HUES48 (cell line): ENCODE measurements at regions not wholly inside any gene's neighbourhood (a gene's known extent, or its start where the extent isn't known, plus 50 kb on each side); places are given as distances from the start of the nearest gene placed in this dataset.
A peak's percentile ranks its signal among the peaks of the same experiment; 100 is the strongest.

Experiments used
- H3K27ac ChIP-seq: one replicate; pipeline ENCODE4 v1.7.0; 2013; ENCODE audit warnings: low read depth, low read length, inconsistent platforms
- H3K27me3 ChIP-seq: 2 replicates; pipeline ENCODE4 v1.6.1; 2013; ENCODE audit warnings: mild to moderate bottlenecking, low read length; ENCODE audit not compliant: control insufficient read depth, insufficient read depth
- H3K36me3 ChIP-seq: 2 replicates; pipeline ENCODE4 v1.6.1; 2013; ENCODE audit warnings: low read length; ENCODE audit not compliant: control insufficient read depth, insufficient read depth
- H3K4me1 ChIP-seq: 2 replicates; pipeline ENCODE4 v1.6.1; 2013; ENCODE audit warnings: mild to moderate bottlenecking, low read length; ENCODE audit not compliant: control insufficient read depth, insufficient read depth
- H3K4me3 ChIP-seq: 2 replicates; pipeline ENCODE4 v1.5.1; 2013; ENCODE audit warnings: mild to moderate bottlenecking, low read depth, low read length
- H3K9ac ChIP-seq: 2 replicates; pipeline ENCODE4 v1.6.1; 2013; ENCODE audit warnings: mild to moderate bottlenecking, low read depth, low read length, moderate library complexity
- H3K9me3 ChIP-seq: 2 replicates; pipeline ENCODE4 v1.6.1; 2013; ENCODE audit warnings: low read length; ENCODE audit not compliant: control insufficient read depth, insufficient read depth

DNA sequence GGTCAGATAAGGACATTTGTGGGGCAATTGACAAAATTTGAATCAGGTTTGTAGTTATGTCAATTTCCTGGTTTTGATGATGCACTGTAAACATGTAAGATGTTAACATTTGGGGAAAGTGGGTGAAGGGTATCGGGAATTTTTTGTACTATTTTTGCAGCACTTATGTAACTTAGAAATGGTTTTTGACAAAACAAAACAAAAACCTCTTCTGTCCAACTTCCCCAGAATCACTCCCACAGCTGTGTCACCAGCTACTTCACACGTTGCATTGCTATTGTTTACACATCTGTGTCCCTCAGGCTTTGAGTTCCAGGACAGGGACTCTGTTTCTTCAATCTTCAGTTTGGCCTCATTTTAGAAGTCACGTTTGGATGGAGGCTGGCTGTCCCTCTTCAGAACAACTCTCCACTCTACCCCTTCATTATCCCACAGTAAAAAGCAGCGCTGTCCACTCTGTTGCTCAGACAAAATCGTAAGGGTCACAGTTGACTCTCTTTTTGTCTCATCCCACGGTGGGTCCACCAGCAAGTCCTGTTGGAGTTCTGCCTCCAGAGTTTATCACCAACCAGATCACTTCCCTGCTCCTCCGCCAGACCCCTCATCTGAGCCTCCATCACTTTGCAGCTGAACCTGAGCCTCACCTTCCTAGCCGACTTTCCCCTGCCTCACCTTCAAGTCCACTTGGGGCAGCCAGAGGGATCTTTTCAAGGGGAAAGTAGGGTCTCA is 63.2 kb downstream of the NENF start:
- Histone ChIP-seq H3K9me3 (no peaks in the 10 kb centered on the region), H3K27ac (no peak overlapping the region), H3K36me3 (no peaks in the 10 kb centered on the region), H3K9ac (no peak overlapping the region), H3K4me3 (no peak overlapping the region), H3K4me1 (no peaks in the 10 kb centered on the region), H3K27me3 (no peaks in the 10 kb centered on the region)

DNA sequence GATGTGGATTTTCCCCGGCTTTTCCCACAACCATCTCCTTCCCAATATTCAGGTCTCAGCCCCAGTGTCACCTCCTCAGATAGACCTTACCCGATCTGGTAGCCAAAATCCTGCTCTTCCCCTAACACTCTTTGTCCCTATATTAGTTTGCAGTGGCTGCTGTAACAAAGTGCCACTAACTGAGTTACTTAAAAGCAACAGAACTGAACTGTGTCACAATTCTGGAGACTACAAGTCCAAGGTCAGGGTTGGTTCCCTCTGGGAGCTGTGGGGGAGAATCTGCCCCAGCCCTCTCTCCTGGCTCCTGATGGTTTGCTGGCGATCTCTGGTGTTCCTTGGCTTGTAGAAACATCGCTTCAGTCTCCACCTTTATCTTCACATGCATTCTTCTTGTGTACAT is 64.0 kb downstream of the NENF start:
- no peak overlapping the region for H3K27ac ChIP-seq
- no peaks in the 10 kb centered on the region for H3K36me3 ChIP-seq
- no peaks in the 10 kb centered on the region for H3K9me3 ChIP-seq
- no peak overlapping the region for H3K4me3 ChIP-seq
- H3K27me3 ChIP-seq, result no peaks in the 10 kb centered on the region
- no peaks in the 10 kb centered on the region for H3K4me1 ChIP-seq
- no peak overlapping the region for H3K9ac ChIP-seq

DNA sequence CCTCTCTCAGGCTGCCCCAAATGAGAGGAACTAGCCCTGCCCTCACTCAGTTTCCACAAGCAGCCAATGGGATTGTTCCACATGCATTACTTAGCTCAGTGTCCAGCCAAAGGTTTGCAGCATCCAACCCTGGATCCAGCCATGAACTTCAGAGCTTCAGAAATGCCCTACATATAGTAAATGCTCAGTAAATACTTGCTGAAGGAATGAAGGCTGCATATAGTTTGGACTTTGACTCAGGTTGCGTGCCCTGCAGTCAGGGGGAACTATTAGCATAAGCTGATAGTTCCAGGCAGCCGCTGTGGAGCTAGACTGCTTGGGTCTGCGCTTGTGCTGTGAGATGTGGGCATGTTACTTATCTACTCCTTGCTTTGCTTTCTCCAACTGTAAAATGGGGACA is 64.8 kb downstream of the NENF start:
- no peak overlapping the region for H3K4me3 ChIP-seq
- H3K27me3 ChIP-seq, result no peaks in the 10 kb centered on the region
- no peak overlapping the region for H3K9ac ChIP-seq
- H3K4me1 ChIP-seq, result no peaks in the 10 kb centered on the region
- H3K9me3 ChIP-seq, result no peaks in the 10 kb centered on the region
- no peak overlapping the region for H3K27ac ChIP-seq
- H3K36me3 ChIP-seq, result no peaks in the 10 kb centered on the region

DNA sequence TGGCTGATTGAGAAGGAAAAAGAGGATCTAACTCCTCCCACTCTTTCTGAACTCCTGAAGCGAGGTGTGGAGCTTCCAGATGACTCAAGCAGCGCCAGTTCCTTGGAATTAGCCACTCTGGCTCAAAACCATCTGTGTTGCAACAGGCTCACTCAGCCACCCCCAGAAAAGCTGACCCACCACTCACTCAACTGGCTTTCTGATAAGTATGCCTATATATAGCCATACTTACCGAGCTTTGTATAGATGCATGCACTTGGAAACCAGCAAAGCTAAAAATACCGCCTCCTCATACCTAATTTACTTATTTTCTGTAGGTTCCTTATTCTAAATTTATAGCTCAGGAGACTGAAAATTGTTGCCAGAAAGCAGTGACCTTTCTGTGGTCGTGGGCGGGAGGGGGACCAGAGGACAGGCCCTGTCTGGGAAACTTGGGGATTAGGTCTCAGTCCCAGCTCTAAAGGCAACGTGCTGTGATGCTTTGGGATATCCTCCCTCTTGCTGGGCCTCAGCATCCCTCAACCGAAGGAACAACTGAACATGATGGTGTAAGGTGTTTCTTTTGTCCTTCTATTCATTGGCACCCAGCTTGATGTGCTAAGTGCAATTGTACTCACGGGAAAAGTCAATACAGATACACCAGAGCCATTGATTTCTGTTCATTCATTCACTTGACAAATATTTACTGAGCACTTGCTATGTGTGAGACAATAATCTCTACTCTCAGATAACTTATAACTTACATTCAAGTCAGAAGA is 65.7 kb downstream of the NENF start:
- Histone ChIP-seq H3K27ac (no peak overlapping the region), H3K9me3 (no peaks in the 10 kb centered on the region), H3K9ac (no peak overlapping the region), H3K36me3 (no peaks in the 10 kb centered on the region), H3K27me3 (no peaks in the 10 kb centered on the region), H3K4me3 (no peak overlapping the region), H3K4me1 (no peaks in the 10 kb centered on the region)

DNA sequence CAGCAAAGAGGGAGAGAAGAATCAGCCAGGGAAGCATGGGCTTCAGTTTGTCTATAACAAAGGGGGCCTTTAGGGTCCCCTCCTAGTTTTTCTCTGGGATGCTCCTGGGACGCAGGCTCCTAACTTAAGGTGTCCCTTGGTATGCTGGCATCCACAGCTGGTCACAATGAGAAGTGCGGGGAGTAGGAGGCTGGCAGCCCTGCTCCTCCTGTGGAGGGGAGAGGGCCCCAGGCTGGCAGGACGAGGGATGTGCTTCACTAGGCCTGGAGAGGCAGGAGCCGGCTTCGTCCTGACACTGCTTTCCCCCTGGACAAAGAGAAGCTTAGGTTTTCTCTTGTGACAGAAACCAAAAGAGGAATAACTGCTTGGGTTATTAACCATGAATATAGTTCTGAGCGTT is 67.6 kb downstream of the NENF start:
- no peak overlapping the region for H3K27ac ChIP-seq
- no peaks in the 10 kb centered on the region for H3K36me3 ChIP-seq
- H3K27me3 ChIP-seq, result no peaks in the 10 kb centered on the region
- no peak overlapping the region for H3K9ac ChIP-seq
- H3K4me3 ChIP-seq, result no peak overlapping the region
- H3K9me3 ChIP-seq, result no peaks in the 10 kb centered on the region
- no peaks in the 10 kb centered on the region for H3K4me1 ChIP-seq

DNA sequence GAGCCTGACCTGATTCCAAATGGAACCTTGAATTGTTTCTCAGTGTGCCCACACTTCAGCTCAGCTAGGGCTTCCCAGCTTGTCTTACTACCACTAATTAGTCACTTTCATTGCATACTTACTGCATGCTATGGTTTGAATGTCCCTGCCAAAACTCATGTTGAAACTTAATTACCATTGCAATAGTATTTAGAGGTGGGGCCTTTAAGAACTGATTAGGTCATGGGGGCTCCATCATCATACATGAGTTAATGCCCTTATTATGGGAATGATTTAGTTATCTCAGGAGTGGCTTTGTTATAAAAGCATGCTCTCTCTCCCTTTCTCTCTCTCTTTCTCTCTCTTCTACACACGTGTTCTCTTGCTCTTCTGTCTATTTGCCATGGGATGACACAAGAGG is 68.3 kb downstream of the NENF start:
- H3K27me3 ChIP-seq, result no peaks in the 10 kb centered on the region
- no peaks in the 10 kb centered on the region for H3K4me1 ChIP-seq
- H3K9ac ChIP-seq, result no peak overlapping the region
- H3K9me3 ChIP-seq, result no peaks in the 10 kb centered on the region
- H3K36me3 ChIP-seq, result no peaks in the 10 kb centered on the region
- no peak overlapping the region for H3K27ac ChIP-seq
- H3K4me3 ChIP-seq, result no peak overlapping the region

DNA sequence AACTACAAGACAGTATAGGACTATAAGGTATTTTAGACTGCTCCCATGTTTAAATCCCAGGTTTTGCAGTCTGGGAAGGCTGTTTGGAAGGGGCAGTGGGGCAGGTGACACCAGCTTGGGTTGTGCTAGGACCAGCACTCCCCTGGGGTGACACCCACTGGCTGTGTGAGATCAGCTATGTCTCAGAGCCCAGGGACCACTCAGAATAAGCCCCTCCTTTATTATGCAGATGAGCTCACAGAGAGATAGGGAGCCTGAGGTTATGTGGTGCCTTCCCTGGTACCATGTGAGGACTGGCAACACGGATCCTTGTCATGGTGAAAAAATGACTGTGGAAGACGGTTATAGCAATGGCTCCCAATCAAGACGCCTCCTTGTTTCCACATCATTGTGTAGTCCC is 71.0 kb downstream of the NENF start:
- Histone ChIP-seq H3K27ac (no peak overlapping the region), H3K9ac (no peak overlapping the region), H3K36me3 (no peaks in the 10 kb centered on the region), H3K9me3 (no peaks in the 10 kb centered on the region), H3K4me1 (peaks cover 11% of the 10 kb centered on the region; the same call in 1 of the 2 replicates), H3K27me3 (no peaks in the 10 kb centered on the region), H3K4me3 (no peak overlapping the region)

DNA sequence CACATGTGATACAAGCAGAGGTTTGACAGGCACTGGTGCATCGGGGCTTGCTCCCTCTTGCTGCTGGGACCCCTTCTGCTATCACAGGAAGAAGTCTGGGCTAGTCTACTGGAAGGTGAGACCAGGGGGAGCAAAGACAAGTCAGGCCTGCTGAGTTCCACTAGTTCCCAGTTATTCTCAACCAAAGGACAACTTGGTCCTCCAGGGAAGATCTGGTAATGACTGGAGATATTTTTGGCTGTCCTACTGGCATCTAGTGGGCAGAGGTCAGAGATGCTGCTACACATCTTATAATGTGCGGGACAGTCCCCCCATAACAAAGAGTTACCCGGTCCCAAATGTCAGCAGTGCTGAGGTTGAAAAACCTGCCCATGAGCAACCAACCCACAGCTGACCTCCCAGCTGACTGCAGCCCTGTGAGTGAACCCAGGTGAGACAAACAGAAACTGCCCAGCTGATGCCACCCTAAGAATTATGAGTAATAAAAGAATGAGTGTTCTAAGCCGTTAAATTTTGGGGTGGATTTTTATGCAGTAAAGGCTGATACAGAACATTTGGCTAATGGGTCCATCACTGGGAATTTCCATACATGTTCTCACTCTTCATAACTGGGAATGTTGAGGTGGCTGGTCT is 71.6 kb downstream of the NENF start:
- peaks cover 11% of the 10 kb centered on the region; the same call in 1 of the 2 replicates for H3K4me1 ChIP-seq
- H3K9ac ChIP-seq, result no peak overlapping the region
- H3K9me3 ChIP-seq, result no peaks in the 10 kb centered on the region
- H3K36me3 ChIP-seq, result no peaks in the 10 kb centered on the region
- no peaks in the 10 kb centered on the region for H3K27me3 ChIP-seq
- no peak overlapping the region for H3K27ac ChIP-seq
- H3K4me3 ChIP-seq, result no peak overlapping the region

DNA sequence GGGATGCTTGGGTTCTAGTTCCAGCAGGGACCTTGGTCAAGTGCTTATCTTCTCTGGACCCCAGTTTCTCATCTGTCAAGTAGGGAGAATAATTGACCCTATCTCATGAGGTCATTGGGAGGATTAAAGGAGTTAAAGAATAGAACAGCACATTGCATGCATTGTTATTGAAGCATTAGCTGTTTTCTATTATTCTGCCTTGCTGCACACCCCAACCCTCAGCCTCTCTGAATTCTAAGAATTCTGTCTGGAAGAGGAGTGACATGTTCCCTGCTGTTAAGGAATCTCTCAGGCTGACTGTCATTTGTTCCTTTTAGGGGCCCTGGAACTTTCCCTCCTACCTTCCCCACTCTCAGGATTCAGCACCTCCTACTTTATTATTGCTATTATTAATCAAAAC is 73.9 kb downstream of the NENF start:
- peaks cover 11% of the 10 kb centered on the region; the same call in 1 of the 2 replicates for H3K4me1 ChIP-seq
- H3K36me3 ChIP-seq, result no peaks in the 10 kb centered on the region
- no peak overlapping the region for H3K4me3 ChIP-seq
- peaks cover 1% of the 10 kb centered on the region; the same call in 1 of the 2 replicates for H3K27me3 ChIP-seq
- H3K9ac ChIP-seq, result no peak overlapping the region
- no peaks in the 10 kb centered on the region for H3K9me3 ChIP-seq
- peak overlapping the region; percentile 57 for H3K27ac ChIP-seq

DNA sequence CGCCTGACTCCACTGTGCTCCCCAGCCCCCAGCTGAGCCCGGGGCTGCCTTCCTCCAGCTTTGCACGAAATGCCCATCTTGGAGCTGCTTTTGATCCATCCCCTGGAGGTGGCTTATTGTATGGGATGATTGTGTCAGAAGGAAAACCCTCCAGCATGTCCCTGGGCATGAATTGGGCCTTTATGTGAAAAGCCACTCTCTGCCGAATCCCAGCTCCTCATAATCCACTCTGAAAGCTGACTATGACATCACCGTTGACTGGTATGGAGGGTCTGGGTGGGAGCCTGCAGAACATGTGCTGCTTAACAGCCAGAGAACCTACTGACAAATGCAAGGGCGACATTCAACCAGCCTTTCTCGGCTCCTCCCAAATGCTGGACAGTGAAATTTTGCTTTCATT is 74.6 kb downstream of the NENF start:
- no peak overlapping the region for H3K4me3 ChIP-seq
- H3K27me3 ChIP-seq, result peaks cover 3% of the 10 kb centered on the region; the same call in 1 of the 2 replicates
- no peak overlapping the region for H3K9ac ChIP-seq
- no peaks in the 10 kb centered on the region for H3K36me3 ChIP-seq
- no peaks in the 10 kb centered on the region for H3K9me3 ChIP-seq
- no peak overlapping the region for H3K27ac ChIP-seq
- H3K4me1 ChIP-seq, result peaks cover 11% of the 10 kb centered on the region; the same call in 1 of the 2 replicates
